HG03103 (cell line): ENCODE measurements at regions not wholly inside any gene's neighbourhood (a gene's known extent, or its start where the extent isn't known, plus 50 kb on each side); places are given as distances from the start of the nearest gene placed in this dataset.

ENCODE experiments used
- ATAC-seq: cut with Tn5 transposase; IDR thresholded peaks from one replicate; pipeline ENCODE4 v1.9.1; 2021; ENCODE audit warnings: low read depth; ENCODE audit not compliant: unreplicated experiment

DNA sequence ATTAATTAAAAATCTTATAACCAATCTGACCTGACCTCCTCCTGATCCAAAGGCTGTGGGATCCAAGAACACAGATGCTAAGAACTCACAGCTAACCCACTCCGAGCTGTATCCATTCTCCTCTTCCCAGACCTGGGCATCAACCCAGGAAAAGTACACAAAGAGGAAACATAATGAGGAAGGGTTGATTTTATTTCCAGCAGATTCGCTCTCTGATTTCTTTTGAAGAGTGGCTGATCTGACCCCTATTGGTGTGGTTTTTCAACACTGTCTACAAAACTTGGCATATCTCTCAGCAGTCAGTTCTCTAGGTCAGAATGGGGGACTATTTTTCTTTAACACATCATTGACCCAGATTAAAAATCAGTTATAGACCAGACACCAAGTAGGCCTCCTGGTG, 201.9 kb upstream of the UBASH3B start:
- no peak for ATAC-seq

DNA sequence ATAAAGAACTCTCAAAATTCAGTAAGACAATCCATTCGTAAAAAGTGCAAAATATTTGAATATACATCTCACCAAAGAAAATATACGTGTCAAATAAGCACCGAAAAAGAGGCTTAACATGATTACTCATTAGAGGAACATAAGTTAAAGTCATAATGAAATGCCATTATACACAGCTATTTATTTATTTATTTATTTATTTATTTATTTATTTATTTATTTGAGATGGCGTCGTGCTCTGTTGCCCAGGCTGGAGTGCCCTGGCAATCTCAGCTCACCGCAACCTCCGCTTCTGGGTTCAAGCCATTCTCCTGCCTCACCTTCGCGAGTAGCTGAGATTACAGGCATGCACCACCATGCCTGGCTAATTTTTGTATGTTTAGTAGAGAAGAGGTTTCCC, 203.6 kb upstream of the UBASH3B start:
- no peak for ATAC-seq

DNA sequence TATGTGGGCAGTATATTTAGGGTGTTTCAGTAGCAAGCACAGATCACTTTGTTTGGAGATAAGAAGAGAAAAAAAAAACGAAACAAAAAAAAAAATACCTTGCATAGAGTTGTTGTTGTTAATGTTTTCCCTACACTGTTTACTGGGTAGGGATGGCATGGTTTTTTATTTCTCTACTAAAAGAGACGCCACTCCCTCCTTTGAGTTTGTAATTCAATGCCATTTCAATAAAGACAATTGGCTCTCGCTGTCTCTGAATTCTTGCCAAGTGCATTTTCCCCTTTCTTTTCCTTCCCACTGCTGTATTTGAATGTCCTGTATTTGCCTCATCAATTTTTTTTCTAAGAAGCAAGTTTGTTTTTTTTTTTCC, 213.9 kb upstream of the UBASH3B start:
- no peak for ATAC-seq

DNA sequence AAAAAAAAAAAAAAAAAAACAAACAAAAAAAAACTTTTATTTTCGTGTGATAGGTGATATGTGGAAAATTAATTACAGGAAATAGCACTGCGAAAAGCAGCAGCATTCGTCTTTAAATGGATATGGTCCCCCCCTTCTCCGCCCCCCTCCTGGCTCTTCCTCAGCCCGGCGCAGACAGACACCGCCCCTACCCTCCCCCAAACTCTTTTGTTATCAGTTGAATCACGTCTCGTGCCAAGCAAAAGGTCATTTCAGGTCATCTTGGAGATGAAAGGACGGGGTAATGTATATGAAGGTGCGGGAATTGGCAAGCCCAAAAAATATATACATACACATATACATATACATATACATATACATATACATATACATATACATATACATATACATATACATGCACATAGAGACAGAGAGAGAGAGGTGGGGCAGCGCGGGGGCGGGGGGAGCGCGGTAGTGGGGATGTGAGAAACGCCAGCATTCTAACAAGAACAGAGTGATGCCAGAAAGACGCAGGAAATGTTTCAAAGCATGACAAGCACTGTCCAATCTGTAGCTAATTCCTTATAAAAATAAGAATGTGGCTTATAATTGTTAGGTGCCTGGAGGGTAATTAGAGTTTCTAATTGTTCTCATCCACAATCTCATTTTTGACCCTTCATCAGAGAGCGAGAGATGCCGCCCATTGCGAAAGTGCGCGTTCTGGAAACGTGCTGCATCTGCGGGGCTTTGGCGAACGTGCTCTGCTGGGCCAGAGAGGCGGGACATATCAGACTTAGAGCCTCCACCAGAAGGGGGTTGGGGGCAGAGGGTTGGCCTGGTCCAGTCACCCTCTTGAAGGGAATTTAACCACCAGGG, 214.5 kb upstream of the UBASH3B start:
- no peak for ATAC-seq

DNA sequence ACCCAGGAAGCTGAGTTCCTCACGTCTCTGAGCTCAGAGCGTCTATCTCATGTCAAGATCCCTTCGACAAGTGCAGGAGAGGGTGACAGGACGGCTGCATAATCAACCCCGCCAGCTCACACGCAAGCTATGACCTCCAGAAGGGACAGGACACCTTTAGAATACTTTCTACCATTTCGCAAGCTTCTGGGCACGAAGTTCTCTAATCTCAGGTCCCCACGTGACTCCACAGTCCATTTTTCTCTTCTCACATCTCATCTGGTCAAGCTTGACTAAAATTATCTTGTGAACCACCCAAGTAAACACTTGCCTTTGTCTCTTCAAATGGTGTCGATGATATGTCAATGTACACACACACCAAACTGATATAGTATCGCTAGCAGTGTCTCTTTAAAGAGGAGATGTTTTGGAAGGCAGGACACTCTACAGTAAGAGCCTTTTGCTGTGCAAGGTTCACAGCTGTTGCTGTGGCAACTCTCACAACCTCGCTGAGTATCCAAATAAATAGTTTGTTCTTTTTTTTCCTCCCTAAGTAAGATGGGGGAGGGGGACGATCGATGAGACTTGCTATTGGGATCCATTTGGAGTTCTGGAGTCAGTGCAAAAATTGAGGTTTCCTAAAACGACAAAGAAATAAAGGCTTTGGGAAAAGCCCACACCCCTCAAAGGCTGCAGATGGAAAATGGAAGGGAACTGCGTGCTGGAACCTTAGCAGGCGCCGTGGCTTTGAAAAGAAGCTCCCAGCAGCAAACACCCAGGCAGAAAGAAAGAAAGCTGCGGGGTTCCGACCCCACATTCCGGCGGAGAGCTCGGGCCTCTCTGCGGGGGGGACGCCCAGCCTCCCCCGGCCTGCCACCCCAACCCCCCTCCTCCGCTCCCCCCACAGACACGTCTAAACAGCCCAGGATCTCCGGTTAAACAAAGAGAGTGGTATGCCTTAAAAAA, 215.4 kb upstream of the UBASH3B start:
- no peak for ATAC-seq

DNA sequence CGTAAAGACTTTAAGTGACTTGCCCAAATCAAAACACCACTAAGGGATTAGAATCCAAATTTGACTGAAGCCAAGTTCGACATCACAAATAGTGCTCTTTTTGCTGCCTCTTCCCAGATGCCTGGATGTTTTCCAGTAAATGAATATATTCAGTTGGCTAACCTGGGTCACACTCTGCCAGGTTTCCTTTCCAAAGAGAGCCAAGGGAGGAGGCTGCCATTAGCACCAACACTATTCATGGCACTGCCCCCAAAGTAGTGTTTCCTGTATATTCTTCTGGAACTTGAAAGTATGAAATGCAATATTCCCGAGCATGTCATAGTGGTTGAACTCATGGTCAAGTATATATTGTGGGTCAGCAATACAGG, 219.3 kb upstream of the UBASH3B start:
- no peak for ATAC-seq

DNA sequence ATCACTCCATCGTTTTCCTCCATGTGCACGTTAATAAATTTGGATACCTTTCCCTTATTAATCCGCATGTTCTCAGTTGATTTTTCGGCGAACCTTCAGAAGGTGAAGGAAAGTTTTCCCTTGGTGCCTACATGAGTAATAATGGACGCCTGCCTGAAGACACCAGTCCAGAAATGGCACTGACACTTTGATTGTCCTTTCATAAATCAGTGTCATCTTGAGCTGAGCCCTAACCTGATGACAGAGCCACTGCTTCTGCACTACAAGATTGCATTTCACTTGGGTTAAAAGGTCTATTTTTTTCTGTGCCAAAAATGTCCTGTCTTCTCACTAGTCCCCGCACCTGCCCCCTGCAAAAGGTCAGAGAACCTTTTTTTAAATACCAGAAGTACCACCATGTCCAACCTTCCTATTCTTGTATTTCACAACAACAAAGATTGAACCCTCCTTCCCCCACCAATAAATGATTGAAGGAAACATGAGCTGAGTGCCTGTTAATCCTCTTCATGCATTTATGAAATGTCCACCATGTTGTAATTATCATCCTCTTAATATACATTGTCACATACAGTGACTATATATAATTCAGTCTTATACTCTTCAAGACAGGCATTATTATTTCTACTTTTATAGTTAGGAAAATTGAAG, 219.9 kb upstream of the UBASH3B start:
- ATAC-seq = no peak

DNA sequence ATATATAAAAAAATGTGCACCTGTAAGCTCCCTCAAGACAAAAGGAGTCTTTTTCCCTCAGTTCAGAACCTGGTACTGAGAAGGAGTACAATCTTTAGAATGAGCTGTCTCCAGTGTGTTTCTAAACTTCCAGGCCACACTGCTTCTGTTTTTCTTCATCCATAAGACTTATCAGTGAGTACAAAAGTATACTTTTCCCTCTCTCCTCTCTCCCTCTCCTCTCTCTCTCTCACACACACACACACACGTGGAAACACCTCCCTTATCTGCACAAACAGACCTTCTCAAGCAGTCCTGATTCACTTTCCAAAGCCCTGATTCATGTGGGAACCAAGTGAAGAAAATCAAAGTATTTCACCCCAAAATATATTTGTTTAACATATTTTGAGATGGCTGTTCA, 220.7 kb upstream of the UBASH3B start:
- ATAC-seq = no peak

DNA sequence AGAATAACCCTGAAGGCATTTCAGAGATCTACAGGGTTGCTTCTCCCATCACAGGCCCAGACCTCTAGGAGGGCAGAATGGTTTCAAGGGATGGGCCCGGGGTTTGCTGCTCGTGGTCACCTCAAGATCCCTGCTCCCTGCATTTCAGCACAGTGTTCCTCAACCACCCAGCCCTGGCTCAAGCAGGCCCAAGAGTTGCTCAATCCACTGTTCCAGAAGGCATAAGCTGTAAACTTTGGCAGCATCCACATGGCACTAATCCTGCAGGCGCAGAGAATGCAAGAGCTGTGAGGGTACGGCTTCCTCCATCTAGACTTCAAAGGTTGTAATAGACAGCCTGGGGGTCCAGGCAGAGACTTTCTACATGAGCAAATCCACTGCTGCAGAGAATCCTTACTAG, 225.0 kb upstream of the UBASH3B start:
- no peak for ATAC-seq

DNA sequence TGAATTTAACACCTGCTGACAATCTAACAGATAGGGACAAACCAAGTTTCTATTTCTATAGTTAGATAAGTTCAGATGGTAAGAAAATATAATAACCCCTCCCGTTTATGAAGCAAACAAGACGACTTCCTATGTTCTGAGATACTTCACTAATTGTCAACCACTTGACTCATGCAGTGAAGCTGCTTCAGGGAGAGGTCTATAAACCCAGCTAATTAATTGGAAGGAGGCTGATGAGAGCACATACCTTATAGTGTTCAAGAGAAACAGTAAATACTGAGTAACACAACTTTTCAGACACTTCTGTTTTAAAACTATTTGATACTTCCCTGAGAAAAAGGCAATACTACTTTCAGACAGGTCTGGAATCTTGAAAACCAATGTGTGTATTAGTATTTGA, 229.4 kb upstream of the UBASH3B start:
- no peak for ATAC-seq

DNA sequence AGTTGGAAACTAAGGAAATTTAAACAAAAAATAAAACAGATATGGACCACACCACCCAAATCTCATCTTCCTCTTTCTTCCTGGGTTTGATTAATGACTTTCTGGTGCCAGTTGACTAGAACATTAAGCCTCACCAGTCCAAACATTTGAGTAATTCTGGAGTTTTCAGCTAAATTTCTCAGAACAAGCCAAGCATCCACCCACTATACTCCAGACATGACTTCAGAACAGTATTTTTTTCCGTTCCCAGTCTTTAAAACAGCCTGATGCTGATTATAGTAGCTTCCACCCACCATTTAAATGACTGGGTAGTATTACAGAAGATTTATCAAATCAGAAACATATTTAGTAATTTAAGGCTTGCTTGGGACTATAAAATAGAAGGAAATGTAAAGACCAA, 230.9 kb upstream of the UBASH3B start:
- ATAC-seq = no peak

DNA sequence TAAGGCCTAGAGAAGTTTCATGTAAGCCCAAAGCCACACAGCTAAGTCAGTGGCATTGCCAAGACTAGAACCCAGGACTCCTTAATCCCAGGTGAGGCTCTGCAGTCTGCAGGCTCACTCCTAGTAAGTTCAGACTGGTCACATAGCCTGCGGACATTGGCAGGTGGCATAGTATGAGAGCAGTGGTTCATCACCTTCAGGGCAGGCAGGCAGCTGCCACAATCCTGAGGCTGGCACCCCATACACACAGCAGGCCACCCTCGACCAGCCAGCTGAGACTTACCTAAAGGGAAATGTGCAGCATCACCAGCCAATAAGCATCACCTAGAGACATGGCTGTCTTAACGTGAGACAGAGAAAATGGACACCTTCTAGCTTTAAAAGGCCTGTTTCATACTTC, 231.6 kb upstream of the UBASH3B start:
- ATAC-seq = no peak

DNA sequence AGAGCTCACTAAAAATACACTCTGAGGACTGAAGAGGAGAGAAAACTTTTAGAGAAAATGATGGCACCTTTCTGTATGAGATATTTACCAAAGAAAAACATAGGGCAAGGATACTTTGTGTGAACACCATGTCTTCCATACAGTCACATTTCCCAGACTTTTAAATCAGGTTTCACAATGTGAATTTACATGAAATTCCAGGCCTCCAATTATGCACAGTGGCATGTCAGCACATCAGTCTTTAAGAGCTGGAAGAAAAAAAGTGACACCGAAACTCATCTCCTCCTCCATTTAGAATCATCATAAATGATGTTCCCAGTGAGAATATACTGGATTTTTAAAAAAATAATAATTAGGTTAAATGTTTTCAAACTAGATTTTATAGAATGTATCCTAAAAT, 232.2 kb upstream of the UBASH3B start:
- no peak for ATAC-seq

DNA sequence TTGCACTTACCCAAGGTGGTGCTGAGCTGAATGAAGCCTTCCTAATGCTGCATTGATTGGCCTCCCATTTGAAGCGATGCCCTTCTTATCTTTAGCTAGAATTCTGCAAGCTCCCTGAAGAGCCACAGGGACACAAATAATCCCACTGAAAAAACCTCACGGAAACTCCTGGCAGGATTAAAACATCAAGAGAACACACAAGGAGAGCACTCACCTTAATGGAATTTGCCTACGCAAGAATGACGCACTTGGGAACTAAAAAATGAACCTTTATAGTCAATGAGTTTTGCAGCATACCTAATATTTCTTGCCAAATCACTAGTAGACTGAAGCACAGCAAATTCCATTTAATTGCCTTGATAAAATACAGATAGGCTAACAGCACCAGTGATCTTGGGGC, 232.8 kb upstream of the UBASH3B start:
- no peak for ATAC-seq

DNA sequence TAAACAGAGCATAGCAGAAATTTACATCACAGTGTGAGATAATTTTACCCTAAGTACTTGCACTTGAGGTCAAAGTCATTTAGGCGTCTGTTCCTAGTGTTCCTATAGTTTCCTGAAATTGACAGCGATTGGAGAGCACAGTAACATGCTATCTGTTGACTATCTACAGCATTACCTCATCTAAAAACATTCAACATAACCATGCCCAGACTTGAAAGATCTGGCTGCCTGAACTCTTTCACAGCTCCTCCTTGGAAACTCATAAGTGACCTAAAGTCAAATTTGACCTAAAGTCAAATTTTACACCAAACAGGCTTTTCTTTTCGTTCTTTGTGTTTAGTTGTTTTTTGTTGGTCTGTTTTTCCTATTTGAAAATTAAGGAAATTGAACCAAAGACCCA, 233.8 kb upstream of the UBASH3B start:
- ATAC-seq = no peak

DNA sequence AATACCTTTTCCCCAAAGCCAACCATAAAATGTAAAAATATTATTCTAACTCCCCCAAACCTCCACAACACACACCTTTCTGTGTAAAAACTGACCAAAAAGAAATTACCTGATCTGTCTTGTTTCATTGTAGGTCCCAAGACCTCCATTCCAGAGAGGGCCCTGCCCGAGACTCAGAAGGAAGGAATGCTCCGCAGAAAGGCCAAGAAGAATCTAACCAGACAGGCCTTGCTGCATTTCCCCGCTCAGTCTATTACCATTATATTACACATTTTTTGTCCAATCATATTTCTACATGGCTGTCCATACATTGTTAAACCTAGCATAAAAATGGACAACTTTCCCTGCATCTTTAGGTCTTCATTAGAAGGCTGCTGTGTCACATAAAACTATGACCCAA, 237.5 kb upstream of the UBASH3B start:
- no peak for ATAC-seq

DNA sequence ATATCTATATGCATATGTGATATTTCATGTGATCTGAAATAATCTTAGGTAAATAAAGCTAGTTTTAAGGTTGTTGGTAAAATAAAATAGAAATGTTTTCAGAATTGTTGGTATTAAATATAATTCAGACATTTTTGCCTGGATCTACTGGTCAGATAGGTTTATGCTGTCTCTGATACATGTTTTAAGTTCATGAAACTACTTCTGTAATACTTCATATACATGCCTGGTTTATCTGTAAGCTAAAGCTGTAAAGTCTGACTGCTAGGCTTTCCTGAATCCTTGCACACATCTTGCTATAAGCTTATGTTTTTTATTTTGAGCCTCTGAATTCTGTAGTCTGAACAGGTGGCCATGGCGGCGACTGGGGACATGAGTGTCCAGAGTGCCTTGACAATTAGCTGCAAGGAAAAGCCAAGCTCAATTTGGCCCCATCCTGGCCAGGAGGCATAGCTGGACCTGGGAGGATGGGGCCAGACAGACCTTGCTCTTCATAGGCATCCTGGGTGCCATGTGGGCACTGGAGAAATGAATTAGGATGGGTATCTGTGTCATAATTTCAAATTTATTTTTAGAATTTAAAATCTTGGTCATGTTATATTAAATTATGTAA, 241.0 kb upstream of the UBASH3B start:
- ATAC-seq = no peak

DNA sequence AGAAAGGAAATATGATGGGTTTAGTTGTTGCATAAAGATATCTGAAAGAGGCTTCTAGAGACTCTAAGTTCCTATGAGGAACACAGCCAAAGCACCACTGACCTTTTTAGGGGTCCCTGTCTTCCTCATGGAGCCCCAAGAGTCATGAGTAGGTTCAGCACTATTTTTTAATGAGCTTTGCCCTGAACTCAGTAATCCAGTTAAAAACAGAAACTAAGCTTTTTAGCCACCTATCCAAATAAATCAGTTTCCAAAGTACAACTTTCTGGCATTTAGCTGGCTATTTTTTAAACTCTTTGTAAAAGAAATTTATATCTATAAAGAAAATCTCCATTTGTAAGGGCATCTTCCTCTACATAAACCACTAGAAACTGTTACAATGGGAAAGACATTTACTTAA, 241.8 kb upstream of the UBASH3B start:
- ATAC-seq = no peak

DNA sequence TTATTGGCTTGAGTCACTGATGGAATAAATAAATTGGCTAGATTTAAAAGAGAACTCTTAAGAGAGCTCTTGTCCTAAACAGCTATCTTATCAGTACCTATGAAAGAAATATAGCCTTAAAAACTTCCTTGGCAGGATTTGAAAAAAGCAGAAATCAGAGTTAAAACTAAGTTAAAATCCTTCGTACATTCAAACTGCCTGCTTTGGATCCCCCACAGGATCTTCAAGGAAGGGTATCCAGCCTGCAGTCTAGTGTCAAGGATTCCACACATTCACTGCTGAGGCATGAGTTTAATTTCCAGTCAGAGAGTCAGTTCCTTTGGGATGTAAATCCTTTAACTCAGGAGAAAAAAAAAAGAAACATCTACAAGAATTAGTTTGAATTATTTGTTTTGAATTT, 242.9 kb upstream of the UBASH3B start:
- no peak for ATAC-seq

DNA sequence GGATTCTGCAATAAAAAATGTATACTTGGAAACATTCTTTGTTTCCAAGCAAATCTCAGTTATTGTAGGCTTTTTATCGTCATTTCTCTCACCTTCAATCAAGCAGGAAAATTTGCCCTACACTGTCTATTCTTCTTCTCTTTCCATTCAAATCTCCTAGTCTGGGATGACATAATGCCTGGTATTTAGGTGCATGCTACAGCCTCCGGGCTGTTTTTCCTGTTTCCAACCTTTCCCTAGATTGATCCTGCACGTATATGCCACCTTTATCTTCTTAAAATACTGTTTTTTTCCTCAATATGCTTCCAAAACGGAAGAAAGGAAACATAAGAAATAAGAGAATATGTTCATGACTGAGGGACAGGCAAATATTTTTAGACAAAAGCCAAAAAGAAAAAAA, 249.1 kb upstream of the UBASH3B start:
- ATAC-seq = no peak
